Suprapubic skin (tissue), 4 donors: ENCODE measurements at regions not wholly inside any gene's neighbourhood (a gene's known extent, or its start where the extent isn't known, plus 50 kb on each side); places are given as distances from the start of the nearest gene placed in this dataset.
"Not testable (repeated sequence)": the region's sequence is repeated elsewhere in the genome, so short reads cannot be mapped to it uniquely, and the experiment has no call there.

ENCODE experiments used
- EP300 ChIP-seq: sonication (generic); formaldehyde crosslinking; IDR thresholded peaks from one replicate; pipeline ENCODE4 v1.6.1; 2017; ENCODE audit warnings: antibody characterized with exemption
- POLR2A ChIP-seq, 2 donors: fragments of 450-650 bp; IDR thresholded peaks; one replicate each; pipeline ENCODE4 v1.6.1; 2017; ENCODE audit warnings: antibody characterized with exemption in 2 of 2, mild to moderate bottlenecking in 2 of 2, moderate library complexity in 2 of 2
- POLR2AphosphoS5 ChIP-seq, 3 donors: sonication (generic); formaldehyde crosslinking; IDR thresholded peaks; one replicate each; pipeline ENCODE4 v1.6.1; 2017; ENCODE audit warnings: antibody characterized with exemption in 3 of 3
- TF ChIP-seq, protein P1 (sequence below), 2 donors: fragments of 200-600 bp in 1 of 2; fragments of 450-650 bp in 1 of 2; sonication (generic) in 1 of 2; IDR thresholded peaks; one replicate each; pipeline ENCODE4 v1.5.1; 2016 to 2019; ENCODE audit warnings: antibody characterized with exemption in 2 of 2, mild to moderate bottlenecking in 1 of 2, moderate library complexity in 1 of 2

DNA sequence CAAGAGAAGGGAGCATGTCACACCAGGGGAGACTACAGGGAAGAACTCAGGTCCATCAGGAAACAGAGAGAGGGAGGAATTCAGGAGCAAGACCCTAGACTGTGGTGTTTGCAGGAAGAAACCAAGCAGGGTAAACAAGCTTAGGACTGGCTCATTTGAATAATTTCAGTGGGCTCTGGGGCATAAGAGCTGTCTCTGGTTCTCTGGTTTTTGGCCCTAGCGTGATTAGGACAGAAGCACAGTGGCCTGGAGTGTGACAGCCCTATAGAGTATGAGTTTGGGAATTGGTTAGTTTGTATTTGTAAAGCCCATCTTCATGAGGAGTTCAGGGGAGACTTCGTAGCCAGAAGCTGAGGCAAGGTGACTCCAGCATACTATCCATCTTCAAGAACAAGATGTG is 504.4 kb upstream of the TPTE start:
- TF ChIP-seq, protein P1, sequence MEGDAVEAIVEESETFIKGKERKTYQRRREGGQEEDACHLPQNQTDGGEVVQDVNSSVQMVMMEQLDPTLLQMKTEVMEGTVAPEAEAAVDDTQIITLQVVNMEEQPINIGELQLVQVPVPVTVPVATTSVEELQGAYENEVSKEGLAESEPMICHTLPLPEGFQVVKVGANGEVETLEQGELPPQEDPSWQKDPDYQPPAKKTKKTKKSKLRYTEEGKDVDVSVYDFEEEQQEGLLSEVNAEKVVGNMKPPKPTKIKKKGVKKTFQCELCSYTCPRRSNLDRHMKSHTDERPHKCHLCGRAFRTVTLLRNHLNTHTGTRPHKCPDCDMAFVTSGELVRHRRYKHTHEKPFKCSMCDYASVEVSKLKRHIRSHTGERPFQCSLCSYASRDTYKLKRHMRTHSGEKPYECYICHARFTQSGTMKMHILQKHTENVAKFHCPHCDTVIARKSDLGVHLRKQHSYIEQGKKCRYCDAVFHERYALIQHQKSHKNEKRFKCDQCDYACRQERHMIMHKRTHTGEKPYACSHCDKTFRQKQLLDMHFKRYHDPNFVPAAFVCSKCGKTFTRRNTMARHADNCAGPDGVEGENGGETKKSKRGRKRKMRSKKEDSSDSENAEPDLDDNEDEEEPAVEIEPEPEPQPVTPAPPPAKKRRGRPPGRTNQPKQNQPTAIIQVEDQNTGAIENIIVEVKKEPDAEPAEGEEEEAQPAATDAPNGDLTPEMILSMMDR (IDR thresholded peaks at IDR 0.05): not testable (repeated sequence)
- not testable (repeated sequence) for TF ChIP-seq POLR2A (IDR thresholded peaks at IDR 0.05); POLR2AphosphoS5 (IDR thresholded peaks at IDR 0.05); EP300
